GM10248 (cell line): ENCODE measurements at regions not wholly inside any gene's neighbourhood (a gene's known extent, or its start where the extent isn't known, plus 50 kb on each side); places are given as distances from the start of the nearest gene placed in this dataset.

Experiments used
- CTCF ChIA-PET: fragments of 300-600 bp; sonication (Branson Sonifier 250); formaldehyde crosslinking; extraction: SDS; loops from one replicate; lab custom pipeline; 2021; ENCODE audit warnings: antibody characterized with exemption; lab: Yijun Ruan, JAX
- POLR2A ChIA-PET: fragments of 350-650 bp; sonication (Branson Sonifier 250); formaldehyde crosslinking; extraction: SDS; loops from one replicate; lab custom pipeline; 2020; ENCODE audit warnings: antibody characterized with exemption; lab: Yijun Ruan, JAX
- DNase-seq: peaks from one replicate; pipeline ENCODE4 v3.0.0; 2012; ENCODE audit errors: extremely low spot score
- TF ChIP-seq, protein P1 (sequence below): IDR thresholded peaks from 2 replicates; pipeline ENCODE4 v1.5.1; 2012; ENCODE audit warnings: mild to moderate bottlenecking, low read depth; ENCODE audit errors: extremely low read depth, missing control alignments, control extremely low read depth

DNA sequence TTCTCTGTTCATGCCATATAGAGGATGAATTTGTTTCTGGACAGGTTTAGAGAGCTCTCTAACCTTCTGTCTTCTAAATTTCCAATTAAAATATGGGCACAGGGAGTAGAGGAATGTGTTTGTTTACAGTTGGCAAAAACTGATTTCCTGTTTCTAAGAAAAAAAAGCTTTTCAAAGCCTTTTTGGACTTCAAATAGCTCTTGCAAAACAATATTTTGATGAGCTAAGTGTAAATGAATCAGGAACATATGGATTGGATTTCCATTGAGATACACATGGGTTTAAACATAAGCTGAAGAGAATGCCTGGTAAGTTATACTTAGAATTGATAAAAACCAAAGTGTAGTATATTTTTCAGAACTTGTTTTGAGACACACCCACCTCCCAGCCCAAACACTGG, 677.5 kb downstream of the NYAP2 start:
- CTCF ChIA-PET: interaction anchor here (1.1 to 1.6 kb wide), 2 partner anchors 14 to 18 kb away, joined by 3 read pairs; no protein-coding TSS in a partner anchor
- POLR2A ChIA-PET: no interaction called here

DNA sequence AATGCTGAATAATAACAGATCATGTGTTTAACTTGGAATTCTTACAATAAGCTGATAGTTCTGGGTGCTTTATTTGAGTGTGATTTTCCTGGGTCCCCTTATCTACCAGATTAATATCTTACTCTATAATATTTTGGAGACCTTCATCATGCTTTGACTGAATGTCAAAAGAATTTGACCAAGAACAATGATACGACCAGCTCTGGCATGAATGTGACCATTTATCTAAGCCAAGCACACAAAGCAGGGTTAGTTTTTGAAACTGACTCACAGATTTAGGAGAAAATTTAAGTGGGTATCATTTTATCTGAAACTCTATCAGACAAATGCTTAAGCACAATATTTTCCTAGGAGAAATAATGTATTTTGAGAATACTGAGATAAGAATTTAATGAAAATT, 677.0 kb downstream of the NYAP2 start:
- CTCF ChIA-PET: interaction anchor here (1.1 to 1.6 kb wide), 3 partner anchors 15 to 18 kb away, joined by 3 read pairs; no protein-coding TSS in a partner anchor
- TF ChIP-seq, protein P1, sequence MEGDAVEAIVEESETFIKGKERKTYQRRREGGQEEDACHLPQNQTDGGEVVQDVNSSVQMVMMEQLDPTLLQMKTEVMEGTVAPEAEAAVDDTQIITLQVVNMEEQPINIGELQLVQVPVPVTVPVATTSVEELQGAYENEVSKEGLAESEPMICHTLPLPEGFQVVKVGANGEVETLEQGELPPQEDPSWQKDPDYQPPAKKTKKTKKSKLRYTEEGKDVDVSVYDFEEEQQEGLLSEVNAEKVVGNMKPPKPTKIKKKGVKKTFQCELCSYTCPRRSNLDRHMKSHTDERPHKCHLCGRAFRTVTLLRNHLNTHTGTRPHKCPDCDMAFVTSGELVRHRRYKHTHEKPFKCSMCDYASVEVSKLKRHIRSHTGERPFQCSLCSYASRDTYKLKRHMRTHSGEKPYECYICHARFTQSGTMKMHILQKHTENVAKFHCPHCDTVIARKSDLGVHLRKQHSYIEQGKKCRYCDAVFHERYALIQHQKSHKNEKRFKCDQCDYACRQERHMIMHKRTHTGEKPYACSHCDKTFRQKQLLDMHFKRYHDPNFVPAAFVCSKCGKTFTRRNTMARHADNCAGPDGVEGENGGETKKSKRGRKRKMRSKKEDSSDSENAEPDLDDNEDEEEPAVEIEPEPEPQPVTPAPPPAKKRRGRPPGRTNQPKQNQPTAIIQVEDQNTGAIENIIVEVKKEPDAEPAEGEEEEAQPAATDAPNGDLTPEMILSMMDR: no peak
- POLR2A ChIA-PET: no interaction called here
- DNase-seq: no peak

More for the DNA sequence above, 677.5 kb downstream of the NYAP2 start:
- DNase-seq: no peak
- TF ChIP-seq, protein P1: no peak

DNA sequence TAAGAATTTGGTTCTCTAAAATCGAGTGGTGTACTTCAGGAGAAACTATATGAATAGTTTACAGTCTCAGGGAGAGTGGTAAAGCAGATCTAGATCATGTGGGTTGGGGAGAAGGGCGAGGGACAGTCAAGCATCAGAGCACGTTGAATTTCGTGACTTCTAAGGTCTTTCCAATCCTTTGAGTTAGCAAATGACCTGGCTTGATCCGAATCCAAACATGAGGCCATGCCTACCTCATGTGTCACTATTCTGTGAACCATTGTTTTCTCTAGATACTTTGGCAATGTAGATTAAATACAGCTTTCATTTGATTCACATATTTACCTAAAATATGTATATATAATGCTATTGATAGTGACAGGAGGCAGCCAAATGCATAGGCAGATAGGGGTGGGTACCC, 674.9 kb downstream of the NYAP2 start:
- POLR2A ChIA-PET: no interaction called here
- no peak for DNase-seq
- CTCF ChIA-PET: interaction anchor here (1.0 kb wide), 1 partner anchor 11 kb away, joined by 3 read pairs; no protein-coding TSS in a partner anchor
- TF ChIP-seq, protein P1: no peak

DNA sequence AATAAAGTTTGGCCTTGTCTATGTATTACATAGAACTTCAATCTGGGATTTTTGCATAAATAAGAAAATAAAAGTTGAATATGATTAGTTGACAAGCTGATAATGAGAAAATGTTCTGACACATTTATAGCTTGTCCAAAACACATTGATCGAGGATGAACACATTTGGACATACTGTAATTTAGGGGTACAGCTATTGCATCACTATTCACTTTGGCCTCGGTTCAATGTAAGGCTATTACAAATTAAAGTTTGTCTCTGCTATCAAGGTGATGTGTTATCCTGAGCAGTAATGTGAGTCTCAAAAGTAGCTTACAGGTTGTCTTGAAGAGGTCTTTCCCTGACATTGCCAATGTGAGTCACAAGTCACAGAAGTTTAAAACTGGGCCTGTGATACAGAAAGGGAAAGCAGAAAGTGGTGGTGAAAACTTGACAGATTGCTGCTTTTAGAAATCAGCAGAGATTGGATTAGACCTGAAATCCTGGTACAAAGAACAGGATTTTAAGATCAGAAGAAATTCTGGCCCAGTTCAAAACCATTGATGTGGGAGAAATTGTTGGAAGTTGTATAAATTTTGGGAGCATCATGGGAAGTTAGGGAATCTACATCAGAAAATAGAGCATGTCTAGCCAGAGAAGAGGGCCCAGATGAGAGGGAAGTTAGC, 674.1 kb downstream of the NYAP2 start:
- TF ChIP-seq, protein P1: no peak
- POLR2A ChIA-PET: no interaction called here

DNA sequence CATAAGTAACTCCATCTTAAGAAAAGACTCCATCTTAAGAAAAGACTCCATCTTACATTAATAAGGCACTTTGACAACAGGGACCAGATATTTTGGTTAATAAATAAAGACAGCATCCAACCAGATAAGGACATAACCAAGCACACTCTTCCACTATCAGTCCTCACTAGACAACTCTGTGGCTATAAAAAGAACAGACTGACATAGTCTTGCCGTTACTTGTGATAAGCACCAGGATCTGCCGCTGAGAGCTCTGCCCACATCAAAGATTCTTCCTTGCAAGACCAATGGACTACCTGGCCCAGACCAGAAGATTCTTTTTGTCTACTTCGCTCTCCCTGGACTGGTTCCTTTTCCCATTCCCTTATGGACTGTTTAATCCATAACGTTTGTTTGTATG, 667.4 kb downstream of the NYAP2 start:
- TF ChIP-seq, protein P1: no peak
- no peak for DNase-seq
- CTCF ChIA-PET: no interaction called here
- POLR2A ChIA-PET: no interaction called here

More for the DNA sequence above, 674.1 kb downstream of the NYAP2 start:
- CTCF ChIA-PET: interaction anchor here (1.0 kb wide), 1 partner anchor 10 kb away, joined by 3 read pairs; no protein-coding TSS in a partner anchor
- DNase-seq: no peak

DNA sequence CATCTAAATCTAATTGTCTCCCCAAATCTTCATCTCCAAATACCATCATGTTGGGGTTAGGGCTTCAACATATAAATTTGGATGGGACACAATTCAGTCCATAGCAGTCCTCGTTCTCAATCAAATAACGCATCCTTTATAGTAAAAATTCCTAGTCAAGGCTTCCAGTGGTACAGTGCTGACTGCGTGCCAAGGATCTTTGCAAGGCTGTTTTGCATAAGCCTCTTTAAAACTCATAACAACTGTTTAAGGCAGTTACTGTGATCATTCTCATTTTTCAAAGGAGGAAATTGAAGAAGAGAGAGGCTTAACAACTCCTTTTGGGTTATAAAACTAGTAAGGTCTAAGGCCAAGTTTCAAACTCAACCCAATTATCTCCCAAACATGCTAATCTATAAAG, 666.9 kb downstream of the NYAP2 start:
- DNase-seq: no peak
- POLR2A ChIA-PET: no interaction called here
- CTCF ChIA-PET: no interaction called here

More for the DNA sequence above, 666.9 kb downstream of the NYAP2 start:
- TF ChIP-seq, protein P1: no peak
